AG10803 (cell line): ENCODE measurements at regions not wholly inside any gene's neighbourhood (a gene's known extent, or its start where the extent isn't known, plus 50 kb on each side); places are given as distances from the start of the nearest gene placed in this dataset.

Experiments
- DNase-seq: peaks from one replicate; pipeline ENCODE4 v3.0.0; 2010; ENCODE audit warnings: low read depth
- H3K4me3 ChIP-seq: 2 replicates; pipeline ENCODE4 v1.5.1; 2011; ENCODE audit warnings: mild to moderate bottlenecking, low read length, control low read depth
- CTCF ChIP-seq: conservative IDR thresholded peaks from 2 replicates; pipeline ENCODE4 v1.5.1; 2011; ENCODE audit warnings: mild to moderate bottlenecking, low read length, control low read depth, inconsistent platforms

DNA sequence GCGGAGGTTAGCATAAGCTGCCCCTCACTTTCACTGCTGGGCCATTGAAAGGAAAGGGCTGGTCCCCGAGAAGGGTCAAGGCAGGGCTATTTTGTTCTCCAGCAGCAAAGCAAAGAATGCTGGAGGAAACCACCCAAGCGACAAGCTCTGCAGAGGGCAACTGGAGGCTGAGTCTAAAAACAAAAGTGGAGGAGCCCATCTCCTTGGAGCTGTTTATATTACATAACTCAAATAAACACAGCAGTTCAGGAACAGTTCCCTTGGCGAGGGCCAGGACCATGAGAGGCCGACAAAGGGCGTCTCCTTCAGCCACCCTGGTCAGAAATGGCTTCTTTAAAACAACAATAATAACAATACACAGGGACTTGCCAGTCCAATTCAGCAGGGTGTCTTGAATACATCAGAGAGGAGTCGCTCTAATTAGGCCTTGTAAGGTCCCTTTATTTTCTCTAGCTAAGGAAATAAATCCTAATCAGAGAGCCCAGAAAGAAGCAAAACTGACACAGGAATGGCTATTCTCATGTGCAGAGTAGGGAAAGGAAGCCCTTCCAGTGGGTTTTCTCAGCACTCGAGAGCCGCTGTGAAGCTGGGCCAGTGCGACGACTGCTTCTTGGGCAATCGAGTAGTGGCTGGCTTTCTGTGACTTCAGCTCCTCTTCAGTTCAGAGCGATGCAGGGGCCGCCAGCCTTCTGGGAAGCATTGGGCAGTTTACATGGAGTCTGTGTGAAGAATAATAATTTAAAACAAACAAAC lies 57.0 kb upstream of the TARBP1 start:
- no peak for TF ChIP-seq CTCF
- DNase-seq: peak; percentile 81
- no peak overlapping the region for H3K4me3 ChIP-seq

DNA sequence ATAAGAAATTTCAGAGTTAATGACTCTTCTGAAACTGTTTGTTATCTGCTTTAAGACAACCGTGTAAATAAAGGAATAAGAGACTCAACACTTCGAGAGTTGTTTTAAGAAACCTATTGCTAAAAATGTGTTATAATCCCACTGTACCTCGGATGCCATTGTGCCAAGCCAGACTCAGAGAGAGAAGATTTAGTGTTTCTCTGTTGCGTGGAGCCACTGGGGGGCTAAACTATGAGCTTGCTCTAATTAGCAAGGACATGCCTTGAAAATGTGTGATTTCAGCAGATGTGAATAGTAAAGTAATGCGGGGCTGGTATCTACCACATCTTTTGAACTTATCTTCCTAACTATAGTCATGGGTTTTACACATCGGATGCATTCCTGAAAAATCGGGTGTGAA lies 56.2 kb upstream of the TARBP1 start:
- no peak overlapping the region for H3K4me3 ChIP-seq
- DNase-seq: no peak
- TF ChIP-seq CTCF: no peak

GRCh38 chr1:234533975-234534876 lies 55.2 kb upstream of the TARBP1 start:
- no peak for TF ChIP-seq CTCF
- H3K4me3 ChIP-seq: no peak overlapping the region
- DNase-seq: peak; percentile 100

- peak; percentile 98 for DNase-seq
- TF ChIP-seq CTCF: 0 out of 2 replicates have a peak, but pooled peaks have one; percentile 11
- H3K4me3 ChIP-seq: 0 out of 2 replicates have a peak overlapping the region, but pooled peaks have one; percentile 2
Observed at GRCh38 chr1:234533034-234533891, 54.3 kb upstream of the TARBP1 start.

DNA sequence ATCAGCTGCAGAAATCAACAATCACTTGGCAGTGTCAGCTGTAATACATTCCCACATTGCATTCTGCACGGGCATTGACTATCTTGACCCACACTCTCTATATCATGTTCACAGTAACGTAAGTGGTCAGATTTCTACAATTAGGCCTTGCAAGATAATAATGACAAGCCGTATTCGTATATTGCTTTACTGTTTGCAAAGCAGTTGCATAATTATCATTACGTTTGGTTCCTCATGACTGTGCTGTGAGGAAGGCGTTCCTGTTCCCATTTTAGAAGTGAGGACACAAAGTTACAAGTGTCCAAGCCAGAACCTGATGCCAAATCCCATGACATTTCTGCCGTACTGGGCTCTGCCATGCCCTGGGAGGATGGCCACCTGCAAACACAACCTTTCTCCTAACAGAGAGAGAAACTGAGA lies 53.5 kb upstream of the TARBP1 start:
- TF ChIP-seq CTCF: no peak
- DNase-seq: peak; percentile 43
- no peak overlapping the region for H3K4me3 ChIP-seq

DNA sequence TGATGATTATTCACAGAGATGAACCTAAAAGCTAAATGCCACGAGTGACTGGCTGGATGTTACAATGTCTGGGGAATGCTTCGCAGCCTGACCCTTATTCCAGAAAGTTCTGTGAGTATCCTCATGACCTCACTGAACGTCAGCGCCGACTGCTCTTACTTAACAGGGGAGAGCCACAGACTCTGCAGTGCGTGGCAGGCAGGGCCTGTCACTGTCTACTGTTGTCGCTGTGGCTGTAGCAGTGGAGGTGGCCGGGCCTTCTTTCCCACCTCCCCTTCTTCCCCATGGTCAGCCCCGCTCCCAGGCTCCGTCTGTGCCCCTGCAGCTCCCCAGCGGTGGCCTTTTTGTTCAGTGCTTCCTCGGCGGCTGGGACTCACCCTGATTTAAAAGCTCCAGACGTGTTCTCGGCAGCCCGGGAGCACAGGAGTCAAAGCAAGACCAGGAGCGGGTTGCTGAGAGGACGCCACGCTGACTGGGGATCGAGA lies 52.2 kb upstream of the TARBP1 start:
- TF ChIP-seq CTCF: no peak
- peak; percentile 91 for DNase-seq
- H3K4me3 ChIP-seq: peak overlapping the region; percentile 39
